K562 (cell line): ENCODE measurements at regions not wholly inside any gene's neighbourhood (a gene's known extent, or its start where the extent isn't known, plus 50 kb on each side); places are given as distances from the start of the nearest gene placed in this dataset.

Source experiments
- ATAC-seq: fragments of 200-7000 bp; cut with Tn5 transposase; 3 replicates; pipeline ENCODE4 v1.9.1; 2020; ENCODE audit warnings: moderate library complexity
- BruUV-seq: library from RNA; stranded (reverse); fragments of 400-500 nt; replicated peaks from 2 replicates; lab custom pipeline; 2021; lab: Mats Ljungman, UMichigan
- CTCF ChIA-PET: fragments of 300-600 bp; formaldehyde crosslinking; extraction: SDS; loops from one replicate; lab custom pipeline; 2021; ENCODE audit warnings: low intra/inter-chr PET ratio; lab: Yijun Ruan, JAX
- POLR2A ChIA-PET: fragments of 300-600, 350-650 bp; sonication (Branson Sonifier 250); formaldehyde crosslinking; extraction: SDS; loops from one replicate; lab custom pipeline; 2021; ENCODE audit warnings: antibody characterized with exemption, inconsistent platforms; lab: Yijun Ruan, JAX
- DNase-seq, 4 experiments: peaks; one replicate each; pipeline versions ENCODE4 v3.0.0 to v3.0.0-alpha.2; 2011 to 2018; ENCODE audit warnings: low spot score in 3 of 4, mixed read lengths in 3 of 4; ENCODE audit errors: extremely low read depth in 1 of 4
- FAIRE-seq: peaks from 2 replicates; lab custom pipeline; 2011; peaks lifted over from hg19 to GRCh38; lab: Jason Lieb, UNC
- H2AFZ ChIP-seq: 2 replicates; pipeline ENCODE4 v1.6.0; 2011; ENCODE audit warnings: low read depth, low read length, control low read depth, inconsistent platforms
- H3K27ac ChIP-seq: fragments of 200-600 bp; 3 replicates; pipeline ENCODE4 v1.8.0; 2011; ENCODE audit warnings: low read depth, mild to moderate bottlenecking, control low read depth, inconsistent platforms, low read length, moderate library complexity, mixed read lengths; ENCODE audit errors: extremely low read depth
- H3K27me3 ChIP-seq, 2 experiments: fragments of 300-600 bp in 1 of 2; 2 replicates in 1 of 2; 3 replicates in 1 of 2; pipeline versions ENCODE4 v1.6.0 to v1.8.0; 2011; ENCODE audit warnings: inconsistent platforms in 2 of 2, low read length in 2 of 2, mild to moderate bottlenecking in 1 of 2, mixed read lengths in 1 of 2, moderate library complexity in 1 of 2; ENCODE audit not compliant: control insufficient read depth in 2 of 2, insufficient read depth in 2 of 2
- H3K36me3 ChIP-seq: fragments of 300-600 bp; 3 replicates; pipeline ENCODE4 v1.8.0; 2011; ENCODE audit warnings: mild to moderate bottlenecking, low read length, inconsistent platforms; ENCODE audit not compliant: control insufficient read depth, insufficient read depth
- H3K4me1 ChIP-seq, 2 experiments: fragments of 200-600 bp in 1 of 2; replicated peaks in 1 of 2; 2 replicates in 1 of 2; 3 replicates in 1 of 2; pipeline versions ENCODE4 v1.5.1 to v1.8.0; 2011; ENCODE audit warnings: inconsistent platforms in 2 of 2, low read length in 2 of 2, mild to moderate bottlenecking in 1 of 2, mixed read lengths in 1 of 2, moderate library complexity in 1 of 2; ENCODE audit not compliant: control insufficient read depth in 2 of 2, insufficient read depth in 2 of 2
- H3K4me2 ChIP-seq: 2 replicates; pipeline ENCODE4 v1.6.1; 2011; ENCODE audit warnings: low read length, control low read depth, inconsistent platforms, mixed read lengths; ENCODE audit not compliant: insufficient read depth
- H3K4me3 ChIP-seq: fragments of 200-600 bp; sonication (generic), shearing (Covaris generic); 2 replicates; pipeline ENCODE4 v1.5.1; 2016; ENCODE audit warnings: control low read depth, inconsistent platforms
- H3K79me2 ChIP-seq: fragments of 200-600 bp; 3 replicates; pipeline ENCODE4 v1.8.0; 2011; ENCODE audit warnings: low read length, inconsistent platforms; ENCODE audit not compliant: control insufficient read depth, insufficient read depth
- H3K9ac ChIP-seq, 2 experiments: 2 replicates each; pipeline versions ENCODE4 v1.6.0 to v1.6.1; 2011; ENCODE audit warnings: low read depth in 2 of 2, low read length in 2 of 2, control low read depth in 1 of 2, inconsistent platforms in 1 of 2, mild to moderate bottlenecking in 1 of 2, mixed read lengths in 1 of 2; ENCODE audit not compliant: insufficient read depth in 1 of 2
- H3K9me1 ChIP-seq: one replicate; pipeline ENCODE4 v1.6.0; 2011; ENCODE audit warnings: inconsistent platforms, mild to moderate bottlenecking, low read length, moderate library complexity; ENCODE audit not compliant: control insufficient read depth, insufficient read depth
- H3K9me3 ChIP-seq: replicated peaks from 2 replicates; pipeline ENCODE4 v1.5.1; 2011; ENCODE audit warnings: low read depth, low read length, inconsistent platforms; ENCODE audit not compliant: control insufficient read depth, insufficient read depth
- H4K20me1 ChIP-seq: replicated peaks from 2 replicates; pipeline ENCODE4 v1.6.1; 2011; ENCODE audit warnings: low read length, inconsistent platforms, mixed read lengths; ENCODE audit not compliant: control insufficient read depth, insufficient read depth
- BCL6 ChIP-seq: fragments of 250-450 bp; sonication (Bioruptor Pico); IDR thresholded peaks from 2 replicates; pipeline ENCODE4 v1.4.0; 2020
- C11orf30 ChIP-seq: fragments of 450-650 bp; IDR thresholded peaks from 2 replicates; pipeline ENCODE4 v1.6.1; 2016; ENCODE audit warnings: low read depth, mild to moderate bottlenecking
- EHMT2 ChIP-seq: fragments of 450-650 bp; IDR thresholded peaks from 2 replicates; pipeline ENCODE4 v1.6.1; 2018; ENCODE audit warnings: antibody characterized with exemption
- ETV1 ChIP-seq: fragments of 450-650 bp; conservative IDR thresholded peaks from 2 replicates; pipeline ENCODE4 v1.6.1; 2016; ENCODE audit warnings: missing genetic modification characterization, control low read depth, low read depth, missing compliant biosample characterization
- MCM7 ChIP-seq, 2 experiments: fragments of 450-650 bp; IDR thresholded peaks; 2 replicates each; pipeline ENCODE4 v1.6.1; 2016 to 2018
- MEIS2 ChIP-seq: fragments of 450-650 bp; IDR thresholded peaks from 2 replicates; pipeline ENCODE4 v1.6.1; 2014; ENCODE audit warnings: mild to moderate bottlenecking; ENCODE audit not compliant: partially characterized antibody
- MYBL2 ChIP-seq, 2 experiments: fragments of 450-650 bp in 1 of 2; sonication (generic) in 1 of 2; formaldehyde crosslinking in 1 of 2; IDR thresholded peaks; 2 replicates each; pipeline versions ENCODE4 v1.6.1 to v1.8.1; 2017 to 2022; ENCODE audit warnings: borderline replicate concordance in 1 of 2, inconsistent platforms in 1 of 2, low read depth in 1 of 2, mild to moderate bottlenecking in 1 of 2, missing genetic modification reagents in 1 of 2, moderate library complexity in 1 of 2
- NELFE ChIP-seq: IDR thresholded peaks from 2 replicates; pipeline ENCODE4 v1.6.1; 2011; ENCODE audit warnings: mild to moderate bottlenecking; ENCODE audit not compliant: insufficient read depth, insufficient read length
- RBM15 ChIP-seq: fragments of 200-400 bp; formaldehyde crosslinking; IDR thresholded peaks from 2 replicates; pipeline ENCODE4 v1.6.1; 2018; ENCODE audit warnings: mild to moderate bottlenecking, low read length, moderate library complexity; ENCODE audit not compliant: insufficient read depth
- RBM17 ChIP-seq: fragments of 200-400 bp; formaldehyde crosslinking; IDR thresholded peaks from 2 replicates; pipeline ENCODE4 v1.6.1; 2017; ENCODE audit warnings: low read depth, mild to moderate bottlenecking, low read length, borderline replicate concordance
- REST ChIP-seq, 2 experiments: fragments of 450-650 bp; formaldehyde crosslinking in 1 of 2; IDR thresholded peaks; 2 replicates each; pipeline versions ENCODE4 v1.4.0 to v1.6.1; 2014 to 2020; ENCODE audit warnings: mild to moderate bottlenecking in 2 of 2, borderline replicate concordance in 1 of 2, low read depth in 1 of 2
- SNRNP70 ChIP-seq: fragments of 200-400 bp; formaldehyde crosslinking; optimal IDR thresholded peaks from 2 replicates; pipeline ENCODE3; 2017; ENCODE audit warnings: low read depth, low read length
- SP2 ChIP-seq: IDR thresholded peaks from 2 replicates; pipeline ENCODE4 v1.6.1; 2011; ENCODE audit warnings: mild to moderate bottlenecking, low read depth, low read length, moderate library complexity; ENCODE audit not compliant: poor library complexity, severe bottlenecking; ENCODE audit errors: extremely low read depth
- TCF7 ChIP-seq: sonication (generic); IDR thresholded peaks from 2 replicates; pipeline ENCODE4 v1.6.1; 2016; ENCODE audit warnings: antibody characterized with exemption, borderline replicate concordance
- XRCC4 ChIP-seq: IDR thresholded peaks from one replicate; pipeline ENCODE4 v1.6.1; 2011; ENCODE audit not compliant: insufficient read depth, insufficient read length; ENCODE audit errors: extremely low read depth
- XRCC5 ChIP-seq: fragments of 200-400 bp; formaldehyde crosslinking; IDR thresholded peaks from 2 replicates; pipeline ENCODE4 v1.6.1; 2017; ENCODE audit warnings: low read depth, mild to moderate bottlenecking, low read length
- ZNF551 ChIP-seq: fragments of 250-450 bp; sonication (Bioruptor Pico); IDR thresholded peaks from 2 replicates; pipeline ENCODE4 v1.5.0; 2021; ENCODE audit warnings: mild to moderate bottlenecking, moderate library complexity
- ZNF780A ChIP-seq: fragments of 250-450 bp; sonication (Bioruptor Pico); IDR thresholded peaks from 2 replicates; pipeline ENCODE4 v1.5.0; 2021; ENCODE audit warnings: mild to moderate bottlenecking
- WGBS: fragments of 100-300 bp; shearing (Covaris generic); methylation state at CpG from one replicate; pipeline ENCODE4 v1.1.6; 2016; ENCODE audit warnings: low coverage, mixed read lengths; ENCODE audit not compliant: insufficient coverage; ENCODE audit errors: missing lambda C conversion rate; 5-methylcytosine and 5-hydroxymethylcytosine counted together
- in situ Hi-C: fragments of 300-500 bp; cut with MboI; formaldehyde crosslinking; loops from 4 replicates; pipeline ENCODE4 v1.15.0; 2018; ENCODE audit warnings: inconsistent platforms, mixed read lengths
- intact Hi-C: fragments of 100-400 bp; cut with micrococcal nuclease; formaldehyde crosslinking; loops from 2 replicates; pipeline ENCODE4 v1.14.2; 2022

GRCh38 chr5:110294281-110294680 is 432.2 kb downstream of the TMEM232 start:
- Histone ChIP-seq H3K27me3 (no peaks in the 10 kb centered on the region), H3K4me1 (no peaks in the 10 kb centered on the region), H3K4me3 (no peak overlapping the region), H3K79me2 (no peaks in the 10 kb centered on the region), H3K9me1 (no peaks in the 10 kb centered on the region), H3K9ac (no peak overlapping the region), H3K4me2 (no peak overlapping the region), H3K9me3 (no peaks in the 10 kb centered on the region), H3K36me3 (no peaks in the 10 kb centered on the region), H4K20me1 (no peaks in the 10 kb centered on the region), H2AFZ (no peak overlapping the region), H3K27ac (no peak overlapping the region)
- no TSS peak for BruUV-seq
- DNase-seq (no peak), FAIRE-seq (no peak), ATAC-seq (no peak)
- CTCF ChIA-PET = no interaction called here
- intact Hi-C loops (no loop called here), in situ Hi-C loops (no loop called here)
- WGBS = 2% methylated on average over 3 of the region's 3 CpGs
- POLR2A ChIA-PET = no interaction called here
- TF ChIP-seq MCM7 (IDR thresholded peaks at IDR 0.05) (no peak), REST (IDR thresholded peaks at IDR 0.05; ENCODE audit: borderline replicate concordance) (no peak), REST (CRISPR knock-in tag; IDR thresholded peaks at IDR 0.05; ENCODE audit: low read depth) (no peak), NELFE (no peak), XRCC5 (no peak), ETV1 (tag) (no peak), BCL6 (CRISPR knock-in tag) (no peak), ZNF780A (CRISPR knock-in tag) (no peak), MYBL2 (IDR thresholded peaks at IDR 0.05; ENCODE audit: low read depth) (no peak), MYBL2 (CRISPR knock-in tag; IDR thresholded peaks at IDR 0.05; ENCODE audit: borderline replicate concordance) (no peak), EHMT2 (no peak), ZNF551 (CRISPR knock-in tag) (no peak), SP2 (no peak), RBM17 (no peak), SNRNP70 (no peak), RBM15 (no peak), C11orf30 (no peak), MEIS2 (no peak), TCF7 (no peak), XRCC4 (no peak)
